C4-2B (cell line): ENCODE measurements at regions not wholly inside any gene's neighbourhood (a gene's known extent, or its start where the extent isn't known, plus 50 kb on each side); places are given as distances from the start of the nearest gene placed in this dataset.

Source experiments
- H3K27ac ChIP-seq: fragments of 450-650 bp; 2 replicates; pipeline ENCODE4 v1.5.1; 2017
- CTCF ChIP-seq: fragments of 450-650 bp; conservative IDR thresholded peaks from 2 replicates; pipeline ENCODE4 v1.5.1; 2017; ENCODE audit warnings: mild to moderate bottlenecking
- ZFX ChIP-seq: fragments of 450-650 bp; IDR thresholded peaks from 2 replicates; pipeline ENCODE4 v1.6.1; 2017

- TF ChIP-seq ZFX, result no peak
- no peak for TF ChIP-seq CTCF
- H3K27ac ChIP-seq, result no peak overlapping the region
Observed at GRCh38 chr2:7730990-7731389, 813.8 kb downstream of the RNF144A start.

DNA sequence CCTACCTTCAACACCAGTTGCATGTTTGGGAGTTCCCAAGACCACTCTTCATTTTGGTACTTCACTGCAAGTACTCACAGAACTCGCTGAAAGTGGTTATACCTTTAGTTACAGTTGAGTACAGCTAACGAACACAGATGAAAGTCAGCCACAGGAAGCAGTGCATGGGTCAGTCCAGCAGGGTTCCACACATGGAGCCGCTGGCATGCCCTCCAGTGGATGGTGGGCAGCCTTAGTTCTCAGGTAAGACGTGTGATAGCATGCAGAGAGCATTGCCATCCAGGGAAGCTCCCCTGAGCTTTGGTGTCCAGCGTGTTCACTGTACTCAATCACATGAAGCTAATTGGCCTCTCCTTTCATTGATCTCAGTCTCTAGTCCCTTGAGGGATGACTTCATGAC is 815.3 kb downstream of the RNF144A start:
- TF ChIP-seq CTCF (no peak), ZFX (no peak)
- H3K27ac ChIP-seq, result no peak overlapping the region

DNA sequence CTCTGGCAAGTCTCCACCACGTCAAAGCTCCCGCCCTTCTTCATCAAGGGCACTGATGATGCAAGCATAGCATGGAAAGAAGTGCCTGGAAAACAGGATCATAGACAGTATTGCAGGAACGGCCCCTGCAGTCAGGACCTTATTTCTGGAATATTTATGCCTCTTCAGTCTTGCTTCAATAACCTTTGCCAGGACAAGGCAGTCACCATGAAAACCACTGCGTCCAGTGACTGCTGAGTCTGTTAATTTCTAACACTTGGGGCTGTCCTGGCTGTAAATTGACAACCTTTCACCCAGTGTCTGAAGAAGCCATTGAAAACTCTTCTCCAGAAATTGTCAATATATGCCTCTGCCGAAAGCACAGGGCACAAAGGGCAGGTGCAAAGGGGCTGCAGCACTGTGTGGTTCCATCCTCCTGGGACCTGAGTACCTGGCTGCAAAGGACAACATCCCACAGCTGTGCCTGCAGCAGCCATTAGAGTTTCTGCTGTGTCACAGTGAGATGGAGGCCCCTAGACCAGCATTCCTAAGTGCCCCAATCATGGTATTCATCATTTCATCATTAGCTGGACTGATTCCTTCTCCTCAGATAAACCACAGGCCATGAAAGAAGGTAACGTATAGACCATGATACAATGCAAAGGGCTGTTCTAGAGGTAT is 819.6 kb downstream of the RNF144A start:
- H3K27ac ChIP-seq, result no peak overlapping the region

DNA sequence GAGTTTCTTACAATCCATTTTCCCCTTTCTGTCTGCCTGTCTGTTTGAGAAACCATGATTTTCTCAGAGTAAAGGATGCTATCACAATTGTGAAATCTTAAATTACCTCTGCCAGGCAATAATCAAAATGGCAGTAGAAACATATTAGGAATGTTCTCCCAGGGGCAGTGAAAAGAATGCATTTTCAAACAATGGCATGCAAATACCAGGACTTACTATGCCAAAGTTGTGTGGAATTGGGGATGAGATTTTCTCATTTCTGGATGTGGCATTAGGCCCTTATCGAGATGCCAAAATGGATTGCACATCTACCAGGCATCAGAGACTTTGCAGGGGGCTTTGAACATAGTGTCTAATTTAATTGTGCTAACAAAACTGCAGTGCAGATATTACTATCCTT is 821.4 kb downstream of the RNF144A start:
- no peak overlapping the region for H3K27ac ChIP-seq
- TF ChIP-seq ZFX (no peak), CTCF (no peak)

More for the DNA sequence above, 819.6 kb downstream of the RNF144A start:
- TF ChIP-seq ZFX (no peak), CTCF (no peak)

GRCh38 chr2:7740114-7740513 is 822.9 kb downstream of the RNF144A start:
- TF ChIP-seq CTCF (no peak), ZFX (no peak)
- H3K27ac ChIP-seq, result no peak overlapping the region

DNA sequence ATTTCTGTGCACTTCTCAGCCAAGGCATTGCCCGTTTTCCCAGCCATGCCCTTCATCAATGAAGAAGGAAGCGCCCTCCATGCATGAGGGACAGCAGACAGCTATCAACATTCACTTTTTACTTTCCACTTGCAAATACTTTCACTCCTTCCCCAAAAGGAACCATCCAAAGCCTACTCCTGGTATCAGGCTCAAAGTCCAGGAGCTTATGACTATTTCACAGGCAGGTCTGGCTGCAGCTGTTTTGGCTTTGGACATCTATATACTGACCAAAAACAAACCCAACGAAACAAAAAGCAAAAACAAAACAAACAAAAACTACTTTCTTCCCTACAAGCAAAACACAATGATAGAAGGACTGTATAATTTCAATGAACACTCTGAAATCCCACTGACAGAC is 825.1 kb downstream of the RNF144A start:
- no peak for TF ChIP-seq CTCF
- TF ChIP-seq ZFX, result no peak
- H3K27ac ChIP-seq, result no peak overlapping the region

GRCh38 chr2:7744827-7745226 is 827.6 kb downstream of the RNF144A start:
- TF ChIP-seq CTCF (no peak), ZFX (no peak)
- no peak overlapping the region; the same call in 1 of the 2 replicates for H3K27ac ChIP-seq
